ENCODE measurements at regions not wholly inside any gene's neighbourhood (a gene's known extent, or its start where the extent isn't known, plus 50 kb on each side); places are given as distances from the start of the nearest gene placed in this dataset.

- no peak for TF ChIP-seq CTCF (CRISPR knock-in tag; IDR thresholded peaks at IDR 0.05)
- no peak for TF ChIP-seq HMG20A (CRISPR knock-in tag; IDR thresholded peaks at IDR 0.05; ENCODE audit: borderline replicate concordance)
- peak; percentile 29 for TF ChIP-seq HNF4A (CRISPR knock-in tag; IDR thresholded peaks at IDR 0.05)
- peak; percentile 38; the same call in 1 of the 2 replicates for TF ChIP-seq ZNF292 (CRISPR knock-in tag; IDR thresholded peaks at IDR 0.05; ENCODE audit: borderline replicate concordance, low read depth)
- peak; percentile 87 for TF ChIP-seq MAFG (CRISPR knock-in tag; IDR thresholded peaks at IDR 0.05)
- no peak for TF ChIP-seq KAT7 (CRISPR knock-in tag; IDR thresholded peaks at IDR 0.05; ENCODE audit: borderline replicate concordance)
- TF ChIP-seq, protein P1, sequence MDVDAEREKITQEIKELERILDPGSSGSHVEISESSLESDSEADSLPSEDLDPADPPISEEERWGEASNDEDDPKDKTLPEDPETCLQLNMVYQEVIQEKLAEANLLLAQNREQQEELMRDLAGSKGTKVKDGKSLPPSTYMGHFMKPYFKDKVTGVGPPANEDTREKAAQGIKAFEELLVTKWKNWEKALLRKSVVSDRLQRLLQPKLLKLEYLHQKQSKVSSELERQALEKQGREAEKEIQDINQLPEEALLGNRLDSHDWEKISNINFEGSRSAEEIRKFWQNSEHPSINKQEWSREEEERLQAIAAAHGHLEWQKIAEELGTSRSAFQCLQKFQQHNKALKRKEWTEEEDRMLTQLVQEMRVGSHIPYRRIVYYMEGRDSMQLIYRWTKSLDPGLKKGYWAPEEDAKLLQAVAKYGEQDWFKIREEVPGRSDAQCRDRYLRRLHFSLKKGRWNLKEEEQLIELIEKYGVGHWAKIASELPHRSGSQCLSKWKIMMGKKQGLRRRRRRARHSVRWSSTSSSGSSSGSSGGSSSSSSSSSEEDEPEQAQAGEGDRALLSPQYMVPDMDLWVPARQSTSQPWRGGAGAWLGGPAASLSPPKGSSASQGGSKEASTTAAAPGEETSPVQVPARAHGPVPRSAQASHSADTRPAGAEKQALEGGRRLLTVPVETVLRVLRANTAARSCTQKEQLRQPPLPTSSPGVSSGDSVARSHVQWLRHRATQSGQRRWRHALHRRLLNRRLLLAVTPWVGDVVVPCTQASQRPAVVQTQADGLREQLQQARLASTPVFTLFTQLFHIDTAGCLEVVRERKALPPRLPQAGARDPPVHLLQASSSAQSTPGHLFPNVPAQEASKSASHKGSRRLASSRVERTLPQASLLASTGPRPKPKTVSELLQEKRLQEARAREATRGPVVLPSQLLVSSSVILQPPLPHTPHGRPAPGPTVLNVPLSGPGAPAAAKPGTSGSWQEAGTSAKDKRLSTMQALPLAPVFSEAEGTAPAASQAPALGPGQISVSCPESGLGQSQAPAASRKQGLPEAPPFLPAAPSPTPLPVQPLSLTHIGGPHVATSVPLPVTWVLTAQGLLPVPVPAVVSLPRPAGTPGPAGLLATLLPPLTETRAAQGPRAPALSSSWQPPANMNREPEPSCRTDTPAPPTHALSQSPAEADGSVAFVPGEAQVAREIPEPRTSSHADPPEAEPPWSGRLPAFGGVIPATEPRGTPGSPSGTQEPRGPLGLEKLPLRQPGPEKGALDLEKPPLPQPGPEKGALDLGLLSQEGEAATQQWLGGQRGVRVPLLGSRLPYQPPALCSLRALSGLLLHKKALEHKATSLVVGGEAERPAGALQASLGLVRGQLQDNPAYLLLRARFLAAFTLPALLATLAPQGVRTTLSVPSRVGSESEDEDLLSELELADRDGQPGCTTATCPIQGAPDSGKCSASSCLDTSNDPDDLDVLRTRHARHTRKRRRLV (CRISPR knock-in tag; IDR thresholded peaks at IDR 0.05) = no peak
- TF ChIP-seq, protein P2, sequence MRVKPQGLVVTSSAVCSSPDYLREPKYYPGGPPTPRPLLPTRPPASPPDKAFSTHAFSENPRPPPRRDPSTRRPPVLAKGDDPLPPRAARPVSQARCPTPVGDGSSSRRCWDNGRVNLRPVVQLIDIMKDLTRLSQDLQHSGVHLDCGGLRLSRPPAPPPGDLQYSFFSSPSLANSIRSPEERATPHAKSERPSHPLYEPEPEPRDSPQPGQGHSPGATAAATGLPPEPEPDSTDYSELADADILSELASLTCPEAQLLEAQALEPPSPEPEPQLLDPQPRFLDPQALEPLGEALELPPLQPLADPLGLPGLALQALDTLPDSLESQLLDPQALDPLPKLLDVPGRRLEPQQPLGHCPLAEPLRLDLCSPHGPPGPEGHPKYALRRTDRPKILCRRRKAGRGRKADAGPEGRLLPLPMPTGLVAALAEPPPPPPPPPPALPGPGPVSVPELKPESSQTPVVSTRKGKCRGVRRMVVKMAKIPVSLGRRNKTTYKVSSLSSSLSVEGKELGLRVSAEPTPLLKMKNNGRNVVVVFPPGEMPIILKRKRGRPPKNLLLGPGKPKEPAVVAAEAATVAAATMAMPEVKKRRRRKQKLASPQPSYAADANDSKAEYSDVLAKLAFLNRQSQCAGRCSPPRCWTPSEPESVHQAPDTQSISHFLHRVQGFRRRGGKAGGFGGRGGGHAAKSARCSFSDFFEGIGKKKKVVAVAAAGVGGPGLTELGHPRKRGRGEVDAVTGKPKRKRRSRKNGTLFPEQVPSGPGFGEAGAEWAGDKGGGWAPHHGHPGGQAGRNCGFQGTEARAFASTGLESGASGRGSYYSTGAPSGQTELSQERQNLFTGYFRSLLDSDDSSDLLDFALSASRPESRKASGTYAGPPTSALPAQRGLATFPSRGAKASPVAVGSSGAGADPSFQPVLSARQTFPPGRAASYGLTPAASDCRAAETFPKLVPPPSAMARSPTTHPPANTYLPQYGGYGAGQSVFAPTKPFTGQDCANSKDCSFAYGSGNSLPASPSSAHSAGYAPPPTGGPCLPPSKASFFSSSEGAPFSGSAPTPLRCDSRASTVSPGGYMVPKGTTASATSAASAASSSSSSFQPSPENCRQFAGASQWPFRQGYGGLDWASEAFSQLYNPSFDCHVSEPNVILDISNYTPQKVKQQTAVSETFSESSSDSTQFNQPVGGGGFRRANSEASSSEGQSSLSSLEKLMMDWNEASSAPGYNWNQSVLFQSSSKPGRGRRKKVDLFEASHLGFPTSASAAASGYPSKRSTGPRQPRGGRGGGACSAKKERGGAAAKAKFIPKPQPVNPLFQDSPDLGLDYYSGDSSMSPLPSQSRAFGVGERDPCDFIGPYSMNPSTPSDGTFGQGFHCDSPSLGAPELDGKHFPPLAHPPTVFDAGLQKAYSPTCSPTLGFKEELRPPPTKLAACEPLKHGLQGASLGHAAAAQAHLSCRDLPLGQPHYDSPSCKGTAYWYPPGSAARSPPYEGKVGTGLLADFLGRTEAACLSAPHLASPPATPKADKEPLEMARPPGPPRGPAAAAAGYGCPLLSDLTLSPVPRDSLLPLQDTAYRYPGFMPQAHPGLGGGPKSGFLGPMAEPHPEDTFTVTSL (CRISPR knock-in tag; IDR thresholded peaks at IDR 0.05; ENCODE audit: borderline replicate concordance) = 0 out of 2 replicates have a peak, but pooled peaks have one; percentile 22
- TF ChIP-seq ESRRA (CRISPR knock-in tag; IDR thresholded peaks at IDR 0.05; ENCODE audit: low read depth) = no peak
- no peak for TF ChIP-seq SALL2 (CRISPR knock-in tag; IDR thresholded peaks at IDR 0.05)
- peak; percentile 55 for TF ChIP-seq ZNF687 (CRISPR knock-in tag; IDR thresholded peaks at IDR 0.05)
Measured at GRCh38 chr2:46849721-46850556, 65.7 kb downstream of the MCFD2 start (continued).

Data from HepG2 (cell line).